H1 (cell line): ENCODE measurements at regions not wholly inside any gene's neighbourhood (a gene's known extent, or its start where the extent isn't known, plus 50 kb on each side); places are given as distances from the start of the nearest gene placed in this dataset.
"Not testable (repeated sequence)": the region's sequence is repeated elsewhere in the genome, so short reads cannot be mapped to it uniquely, and the experiment has no call there.

Experiments used
- CREB1 ChIP-seq: IDR thresholded peaks from 2 replicates; pipeline ENCODE4 v1.6.1; 2012; ENCODE audit warnings: inconsistent platforms
- CTCF ChIP-seq, 3 experiments: IDR thresholded peaks; 1 replicate in 2 of 3; 2 replicates in 1 of 3; pipeline versions ENCODE4 v1.5.1 to v1.6.1; 2011; ENCODE audit warnings: low read length in 3 of 3, mild to moderate bottlenecking in 3 of 3, inconsistent platforms in 2 of 3, low read depth in 1 of 3, moderate library complexity in 1 of 3; ENCODE audit not compliant: insufficient read depth in 1 of 3; ENCODE audit errors: control extremely low read depth in 1 of 3
- SP4 ChIP-seq: IDR thresholded peaks from 2 replicates; pipeline ENCODE4 v1.6.1; 2012; ENCODE audit warnings: low read length, inconsistent platforms
- TAF7 ChIP-seq: optimal IDR thresholded peaks from 2 replicates; pipeline ENCODE3; 2011; ENCODE audit warnings: low read depth, mild to moderate bottlenecking, inconsistent platforms, low read length, moderate library complexity, borderline replicate concordance

GRCh38 chr2:87217005-87217404, 195.4 kb upstream of the PLGLB1 start:
- not testable (repeated sequence) for TF ChIP-seq CTCF (IDR thresholded peaks at IDR 0.05; ENCODE audit: control extremely low read depth in 1 of 3, insufficient read depth in 1 of 3, low read depth in 1 of 3, low read length in 3 of 3); TAF7; SP4; CREB1
